SK-N-SH (cell line): ENCODE measurements at regions not wholly inside any gene's neighbourhood (a gene's known extent, or its start where the extent isn't known, plus 50 kb on each side); places are given as distances from the start of the nearest gene placed in this dataset.

Experiments
- CHD2 ChIP-seq: fragments of 150-350 bp; IDR thresholded peaks from 2 replicates; pipeline ENCODE4 v1.6.1; 2018; ENCODE audit warnings: low read length; ENCODE audit not compliant: partially characterized antibody
- EP300 ChIP-seq, 2 experiments: IDR thresholded peaks; 2 replicates each; pipeline versions ENCODE4 v1.4.0 to v1.6.1; 2012; ENCODE audit warnings: borderline replicate concordance in 1 of 2, low read depth in 1 of 2, low read length in 1 of 2
- MEF2A ChIP-seq: IDR thresholded peaks from 2 replicates; pipeline ENCODE4 v1.4.0; 2012; ENCODE audit warnings: low read depth, borderline replicate concordance
- MXI1 ChIP-seq: IDR thresholded peaks from 2 replicates; pipeline ENCODE4 v1.6.1; 2012; ENCODE audit warnings: mild to moderate bottlenecking, low read depth, low read length, improper control_type of control experiment
- NFIC ChIP-seq: IDR thresholded peaks from 2 replicates; pipeline ENCODE4 v1.4.0; 2012; ENCODE audit warnings: borderline replicate concordance
- PBX3 ChIP-seq: IDR thresholded peaks from 2 replicates; pipeline ENCODE4; 2012
- POLR2AphosphoS5 ChIP-seq: IDR thresholded peaks from 2 replicates; pipeline ENCODE4 v1.6.1; 2012; ENCODE audit warnings: low read depth, low read length
- RAD21 ChIP-seq: IDR thresholded peaks from 2 replicates; pipeline ENCODE4 v1.6.1; 2012; ENCODE audit warnings: mild to moderate bottlenecking, low read length
- RFX5 ChIP-seq: IDR thresholded peaks from 2 replicates; pipeline ENCODE4 v1.6.1; 2012; ENCODE audit warnings: mild to moderate bottlenecking, improper control_type of control experiment, low read length
- TAF1 ChIP-seq: IDR thresholded peaks from 2 replicates; pipeline ENCODE4 v1.6.1; 2012; ENCODE audit warnings: low read depth, mild to moderate bottlenecking, low read length, moderate library complexity, borderline replicate concordance
- TCF12 ChIP-seq: IDR thresholded peaks from 2 replicates; pipeline ENCODE4 v1.4.0; 2012
- TF ChIP-seq, protein P1 (sequence below): fragments of 200-600 bp; sonication (generic); IDR thresholded peaks from 2 replicates; pipeline ENCODE4 v1.6.1; 2017; ENCODE audit warnings: antibody characterized with exemption, mild to moderate bottlenecking, moderate library complexity
- TF ChIP-seq, protein P2 (sequence below): fragments of 150-350 bp; IDR thresholded peaks from 2 replicates; pipeline ENCODE4 v1.6.1; 2017; ENCODE audit warnings: antibody characterized with exemption, low read length, low read depth, borderline replicate concordance

DNA sequence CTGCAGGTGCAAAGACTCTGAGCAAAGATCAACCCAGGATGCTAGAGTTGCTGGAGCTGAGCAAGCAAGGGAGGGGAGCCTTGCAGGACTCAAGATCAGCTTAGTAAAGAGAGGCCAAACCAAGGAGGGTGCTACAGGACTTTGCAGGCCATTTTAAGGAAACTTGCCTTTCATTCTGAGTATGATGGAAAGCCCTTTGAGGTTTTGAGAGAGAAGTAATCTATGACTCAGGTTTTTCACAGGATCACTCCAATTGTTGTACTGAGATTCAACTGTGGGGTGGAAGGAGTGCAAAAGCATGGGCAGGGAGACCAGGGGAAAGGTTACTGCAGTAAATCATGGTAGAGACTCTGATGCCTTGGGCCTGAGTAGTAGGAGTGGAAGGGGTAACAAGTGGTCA lies 260.4 kb upstream of the GPR149 start:
- TF ChIP-seq, protein P1, sequence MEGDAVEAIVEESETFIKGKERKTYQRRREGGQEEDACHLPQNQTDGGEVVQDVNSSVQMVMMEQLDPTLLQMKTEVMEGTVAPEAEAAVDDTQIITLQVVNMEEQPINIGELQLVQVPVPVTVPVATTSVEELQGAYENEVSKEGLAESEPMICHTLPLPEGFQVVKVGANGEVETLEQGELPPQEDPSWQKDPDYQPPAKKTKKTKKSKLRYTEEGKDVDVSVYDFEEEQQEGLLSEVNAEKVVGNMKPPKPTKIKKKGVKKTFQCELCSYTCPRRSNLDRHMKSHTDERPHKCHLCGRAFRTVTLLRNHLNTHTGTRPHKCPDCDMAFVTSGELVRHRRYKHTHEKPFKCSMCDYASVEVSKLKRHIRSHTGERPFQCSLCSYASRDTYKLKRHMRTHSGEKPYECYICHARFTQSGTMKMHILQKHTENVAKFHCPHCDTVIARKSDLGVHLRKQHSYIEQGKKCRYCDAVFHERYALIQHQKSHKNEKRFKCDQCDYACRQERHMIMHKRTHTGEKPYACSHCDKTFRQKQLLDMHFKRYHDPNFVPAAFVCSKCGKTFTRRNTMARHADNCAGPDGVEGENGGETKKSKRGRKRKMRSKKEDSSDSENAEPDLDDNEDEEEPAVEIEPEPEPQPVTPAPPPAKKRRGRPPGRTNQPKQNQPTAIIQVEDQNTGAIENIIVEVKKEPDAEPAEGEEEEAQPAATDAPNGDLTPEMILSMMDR = no peak
- no peak for TF ChIP-seq POLR2AphosphoS5
- TF ChIP-seq MEF2A = no peak
- TF ChIP-seq CHD2 = no peak
- TF ChIP-seq EP300 (IDR thresholded peaks at IDR 0.05; ENCODE audit: borderline replicate concordance in 1 of 2, low read depth in 1 of 2, low read length in 1 of 2) = no peak
- no peak for TF ChIP-seq RFX5
- no peak for TF ChIP-seq MXI1
- TF ChIP-seq, protein P2, sequence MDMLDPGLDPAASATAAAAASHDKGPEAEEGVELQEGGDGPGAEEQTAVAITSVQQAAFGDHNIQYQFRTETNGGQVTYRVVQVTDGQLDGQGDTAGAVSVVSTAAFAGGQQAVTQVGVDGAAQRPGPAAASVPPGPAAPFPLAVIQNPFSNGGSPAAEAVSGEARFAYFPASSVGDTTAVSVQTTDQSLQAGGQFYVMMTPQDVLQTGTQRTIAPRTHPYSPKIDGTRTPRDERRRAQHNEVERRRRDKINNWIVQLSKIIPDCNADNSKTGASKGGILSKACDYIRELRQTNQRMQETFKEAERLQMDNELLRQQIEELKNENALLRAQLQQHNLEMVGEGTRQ = no peak
- no peak for TF ChIP-seq PBX3
- TF ChIP-seq TCF12 = no peak
- no peak for TF ChIP-seq RAD21
- TF ChIP-seq NFIC = no peak
- TF ChIP-seq TAF1 = no peak
